Endothelial cell of umbilical vein (primary cell): ENCODE measurements at regions not wholly inside any gene's neighbourhood (a gene's known extent, or its start where the extent isn't known, plus 50 kb on each side); places are given as distances from the start of the nearest gene placed in this dataset.

Source experiments
- EZH2 ChIP-seq: IDR thresholded peaks from 2 replicates; pipeline ENCODE4 v1.6.1; 2012; ENCODE audit warnings: borderline replicate concordance, low read depth, mild to moderate bottlenecking, moderate library complexity, low read length, inconsistent platforms; ENCODE audit not compliant: severe bottlenecking
- FOS ChIP-seq: IDR thresholded peaks from 2 replicates; pipeline ENCODE4 v1.6.1; 2011; ENCODE audit warnings: mild to moderate bottlenecking, low read length, moderate library complexity, borderline replicate concordance; ENCODE audit not compliant: insufficient read depth
- GATA2 ChIP-seq: IDR thresholded peaks from 2 replicates; pipeline ENCODE4 v1.7.0; 2011; ENCODE audit warnings: low read depth, mild to moderate bottlenecking, moderate library complexity, mixed read lengths, low read length; ENCODE audit not compliant: insufficient read length, insufficient read depth
- MYC ChIP-seq: IDR thresholded peaks from one replicate; pipeline ENCODE4 v1.6.1; 2011; ENCODE audit warnings: mild to moderate bottlenecking, low read depth, low read length
- POLR2A ChIP-seq: IDR thresholded peaks from 2 replicates; pipeline ENCODE4 v1.6.1; 2012; ENCODE audit warnings: low read depth, mild to moderate bottlenecking, control low read depth, low read length
- POLR2AphosphoS5 ChIP-seq: IDR thresholded peaks from 2 replicates; pipeline ENCODE4 v1.6.1; 2012; ENCODE audit warnings: low read depth, mild to moderate bottlenecking, control low read depth, low read length, moderate library complexity; ENCODE audit not compliant: insufficient read depth
- TF ChIP-seq, protein P1 (sequence below), 2 donors: IDR thresholded peaks; 1 replicate in 1 of 2; 2 replicates in 1 of 2; pipeline ENCODE4 v1.5.1; 2011; ENCODE audit warnings: low read length in 2 of 2, mild to moderate bottlenecking in 2 of 2, moderate library complexity in 2 of 2, control low read depth in 1 of 2, inconsistent platforms in 1 of 2, low read depth in 1 of 2; ENCODE audit not compliant: insufficient read depth in 1 of 2; ENCODE audit errors: extremely low read depth in 1 of 2
- TF ChIP-seq, protein P2 (sequence below): IDR thresholded peaks from 2 replicates; pipeline ENCODE4 v1.6.1; 2011; ENCODE audit not compliant: insufficient read depth, insufficient read length

DNA sequence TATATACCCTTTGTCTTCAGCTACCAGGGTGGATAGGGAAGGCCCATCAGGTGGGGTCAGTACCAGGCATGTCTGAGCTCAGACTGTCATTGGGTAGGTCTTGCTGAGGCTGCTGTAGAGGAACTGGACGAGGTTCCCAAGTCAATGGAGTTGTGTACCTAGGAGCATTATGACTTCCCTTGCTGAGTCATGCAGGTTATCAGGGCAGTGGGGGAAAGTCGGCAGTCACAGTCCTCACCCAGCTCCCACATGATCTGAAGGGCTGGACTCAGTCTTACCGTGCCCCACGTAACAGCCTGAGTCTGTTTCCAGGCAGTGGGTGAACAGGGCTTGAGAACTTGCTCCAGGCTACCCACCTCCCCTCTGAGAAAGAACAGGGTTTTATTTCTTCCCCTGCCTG lies 260.8 kb upstream of the COBL start:
- TF ChIP-seq, protein P1, sequence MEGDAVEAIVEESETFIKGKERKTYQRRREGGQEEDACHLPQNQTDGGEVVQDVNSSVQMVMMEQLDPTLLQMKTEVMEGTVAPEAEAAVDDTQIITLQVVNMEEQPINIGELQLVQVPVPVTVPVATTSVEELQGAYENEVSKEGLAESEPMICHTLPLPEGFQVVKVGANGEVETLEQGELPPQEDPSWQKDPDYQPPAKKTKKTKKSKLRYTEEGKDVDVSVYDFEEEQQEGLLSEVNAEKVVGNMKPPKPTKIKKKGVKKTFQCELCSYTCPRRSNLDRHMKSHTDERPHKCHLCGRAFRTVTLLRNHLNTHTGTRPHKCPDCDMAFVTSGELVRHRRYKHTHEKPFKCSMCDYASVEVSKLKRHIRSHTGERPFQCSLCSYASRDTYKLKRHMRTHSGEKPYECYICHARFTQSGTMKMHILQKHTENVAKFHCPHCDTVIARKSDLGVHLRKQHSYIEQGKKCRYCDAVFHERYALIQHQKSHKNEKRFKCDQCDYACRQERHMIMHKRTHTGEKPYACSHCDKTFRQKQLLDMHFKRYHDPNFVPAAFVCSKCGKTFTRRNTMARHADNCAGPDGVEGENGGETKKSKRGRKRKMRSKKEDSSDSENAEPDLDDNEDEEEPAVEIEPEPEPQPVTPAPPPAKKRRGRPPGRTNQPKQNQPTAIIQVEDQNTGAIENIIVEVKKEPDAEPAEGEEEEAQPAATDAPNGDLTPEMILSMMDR (IDR thresholded peaks at IDR 0.05; ENCODE audit: extremely low read depth in 1 of 2, insufficient read depth in 1 of 2, low read depth in 1 of 2, low read length in 2 of 2): no peak
- TF ChIP-seq EZH2 (no peak), POLR2AphosphoS5 (no peak), POLR2A (no peak), MYC (no peak), FOS (no peak), GATA2 (no peak)
- TF ChIP-seq, protein P2, sequence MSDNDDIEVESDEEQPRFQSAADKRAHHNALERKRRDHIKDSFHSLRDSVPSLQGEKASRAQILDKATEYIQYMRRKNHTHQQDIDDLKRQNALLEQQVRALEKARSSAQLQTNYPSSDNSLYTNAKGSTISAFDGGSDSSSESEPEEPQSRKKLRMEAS: no peak
